COLO668 (cell line): ENCODE measurements at regions not wholly inside any gene's neighbourhood (a gene's known extent, or its start where the extent isn't known, plus 50 kb on each side); places are given as distances from the start of the nearest gene placed in this dataset.

Experiments used
- DNase-seq: peaks from one replicate; lab custom pipeline; 2025; ENCODE audit not compliant: unreplicated experiment; lab: John Stamatoyannopoulos, UW

GRCh38 chr13:105994340-105994739, 541.1 kb downstream of the EFNB2 start:
- no peak for DNase-seq

GRCh38 chr13:105991622-105992277, 543.7 kb downstream of the EFNB2 start:
- no peak for DNase-seq

- DNase-seq: no peak
These were observed 544.3 kb downstream of the EFNB2 start for GRCh38 chr13:105991131-105991530.

GRCh38 chr13:105990256-105990958, 545.1 kb downstream of the EFNB2 start:
- no peak for DNase-seq

- no peak for DNase-seq
These were observed 550.8 kb downstream of the EFNB2 start for GRCh38 chr13:105984646-105985045.

- no peak for DNase-seq
These were observed 551.2 kb downstream of the EFNB2 start for GRCh38 chr13:105984236-105984635.

- DNase-seq: no peak
These were observed 553.1 kb downstream of the EFNB2 start for GRCh38 chr13:105982219-105982930.

- DNase-seq: no peak
These were observed 556.1 kb downstream of the EFNB2 start for GRCh38 chr13:105979131-105980011.

GRCh38 chr13:105974380-105974779, 561.1 kb downstream of the EFNB2 start:
- DNase-seq: no peak

- no peak for DNase-seq
These were observed 562.5 kb downstream of the EFNB2 start for GRCh38 chr13:105972811-105973590.

- no peak for DNase-seq
These were observed 563.1 kb downstream of the EFNB2 start for GRCh38 chr13:105972306-105972721.

- DNase-seq: no peak
These were observed 563.7 kb downstream of the EFNB2 start for GRCh38 chr13:105971738-105972137.

- DNase-seq: no peak
These were observed 564.1 kb downstream of the EFNB2 start for GRCh38 chr13:105971312-105971711.

GRCh38 chr13:105969761-105970160, 565.7 kb downstream of the EFNB2 start:
- no peak for DNase-seq

GRCh38 chr13:105965910-105966309, 569.6 kb downstream of the EFNB2 start:
- no peak for DNase-seq

GRCh38 chr13:105962080-105962479, 573.4 kb downstream of the EFNB2 start:
- no peak for DNase-seq

- no peak for DNase-seq
These were observed 574.0 kb downstream of the EFNB2 start for GRCh38 chr13:105961438-105961837.

- DNase-seq: no peak
These were observed 575.1 kb downstream of the EFNB2 start for GRCh38 chr13:105960326-105960725.

GRCh38 chr13:105959876-105960275, 575.6 kb downstream of the EFNB2 start:
- DNase-seq: no peak

- no peak for DNase-seq
These were observed 577.6 kb downstream of the EFNB2 start for GRCh38 chr13:105957769-105958438.
